Activated T-helper 2 cell treated with anti-CD3 and anti-CD28 coated beads, Interferon-gamma antibody, Interleukin-2, Interleukin-4, amounts not matched to agents 10 μg/mL and 5 μg/mL and 100 μg/mL, durations not matched to agents 14 hours and 24 hours and 36 hours (primary cell): ENCODE measurements at regions not wholly inside any gene's neighbourhood (a gene's known extent, or its start where the extent isn't known, plus 50 kb on each side); places are given as distances from the start of the nearest gene placed in this dataset.

Experiments used
- DNase-seq: peaks from one replicate; pipeline ENCODE4 v3.0.0; 2021; ENCODE audit warnings: low spot score
- H3K27ac Mint-ChIP-seq: one replicate; pipeline ENCODE4 v1.8.0; 2021; ENCODE audit warnings: mixed read lengths
- H3K27me3 Mint-ChIP-seq: one replicate; pipeline ENCODE4 v1.8.0; 2021; ENCODE audit warnings: low read depth, mixed read lengths
- H3K36me3 Mint-ChIP-seq: one replicate; pipeline ENCODE4 v1.8.0; 2021; ENCODE audit warnings: low read depth, mixed read lengths
- H3K4me1 Mint-ChIP-seq: one replicate; pipeline ENCODE4 v1.8.0; 2021; ENCODE audit warnings: low read depth, mixed read lengths
- H3K4me3 Mint-ChIP-seq: one replicate; pipeline ENCODE4 v1.8.0; 2021; ENCODE audit warnings: low read depth, mild to moderate bottlenecking, moderate library complexity, mixed read lengths
- H3K9me3 Mint-ChIP-seq: one replicate; pipeline ENCODE4 v1.8.0; 2021; ENCODE audit warnings: mixed read lengths
- intact Hi-C: fragments of 100-400 bp; cut with micrococcal nuclease; formaldehyde crosslinking; loops from one replicate; pipeline ENCODE4 v1.15.1; 2023

GRCh38 chr4:125760956-125761355, 446.2 kb downstream of the FAT4 start:
- no peaks in the 10 kb centered on the region for H3K4me1 Mint-ChIP-seq
- intact Hi-C loops = no loop called here
- no peaks in the 10 kb centered on the region for H3K27me3 Mint-ChIP-seq
- no peak for DNase-seq
- H3K9me3 Mint-ChIP-seq = no peaks in the 10 kb centered on the region
- H3K27ac Mint-ChIP-seq = no peak overlapping the region
- H3K4me3 Mint-ChIP-seq = no peak overlapping the region
- no peaks in the 10 kb centered on the region for H3K36me3 Mint-ChIP-seq

GRCh38 chr4:125762537-125762936, 447.8 kb downstream of the FAT4 start:
- no peaks in the 10 kb centered on the region for H3K36me3 Mint-ChIP-seq
- H3K27ac Mint-ChIP-seq = no peak overlapping the region
- intact Hi-C loops = no loop called here
- H3K4me1 Mint-ChIP-seq = no peaks in the 10 kb centered on the region
- no peaks in the 10 kb centered on the region for H3K27me3 Mint-ChIP-seq
- no peak for DNase-seq
- no peak overlapping the region for H3K4me3 Mint-ChIP-seq
- H3K9me3 Mint-ChIP-seq = no peaks in the 10 kb centered on the region

- intact Hi-C loops = no loop called here
- Mint-ChIP-seq H3K4me1 (no peaks in the 10 kb centered on the region), H3K27ac (no peak overlapping the region), H3K9me3 (no peaks in the 10 kb centered on the region), H3K27me3 (no peaks in the 10 kb centered on the region), H3K36me3 (no peaks in the 10 kb centered on the region), H3K4me3 (no peak overlapping the region)
- DNase-seq = no peak
Observed at GRCh38 chr4:125765941-125766340, 451.2 kb downstream of the FAT4 start.

- no peak overlapping the region for H3K27ac Mint-ChIP-seq
- H3K36me3 Mint-ChIP-seq = no peaks in the 10 kb centered on the region
- no peaks in the 10 kb centered on the region for H3K27me3 Mint-ChIP-seq
- H3K9me3 Mint-ChIP-seq = peaks cover 6% of the 10 kb centered on the region
- intact Hi-C loops = no loop called here
- no peak for DNase-seq
- H3K4me1 Mint-ChIP-seq = no peaks in the 10 kb centered on the region
- H3K4me3 Mint-ChIP-seq = no peak overlapping the region
Observed at GRCh38 chr4:125770814-125771398, 456.2 kb downstream of the FAT4 start.

- Mint-ChIP-seq H3K27ac (no peak overlapping the region), H3K9me3 (peaks cover 19% of the 10 kb centered on the region), H3K4me3 (no peak overlapping the region), H3K27me3 (no peaks in the 10 kb centered on the region), H3K36me3 (no peaks in the 10 kb centered on the region), H3K4me1 (no peaks in the 10 kb centered on the region)
- intact Hi-C loops = no loop called here
- DNase-seq = no peak
Observed at GRCh38 chr4:125772680-125773079, 457.9 kb downstream of the FAT4 start.

GRCh38 chr4:125773502-125773901, 458.7 kb downstream of the FAT4 start:
- H3K4me1 Mint-ChIP-seq = no peaks in the 10 kb centered on the region
- no peaks in the 10 kb centered on the region for H3K27me3 Mint-ChIP-seq
- no peak for DNase-seq
- H3K36me3 Mint-ChIP-seq = no peaks in the 10 kb centered on the region
- H3K9me3 Mint-ChIP-seq = peaks cover 19% of the 10 kb centered on the region
- intact Hi-C loops = no loop called here
- no peak overlapping the region for H3K27ac Mint-ChIP-seq
- H3K4me3 Mint-ChIP-seq = no peak overlapping the region

- DNase-seq = no peak
- no peaks in the 10 kb centered on the region for H3K27me3 Mint-ChIP-seq
- no peaks in the 10 kb centered on the region for H3K4me1 Mint-ChIP-seq
- no peak overlapping the region for H3K27ac Mint-ChIP-seq
- H3K36me3 Mint-ChIP-seq = no peaks in the 10 kb centered on the region
- peaks cover 19% of the 10 kb centered on the region for H3K9me3 Mint-ChIP-seq
- intact Hi-C loops = no loop called here
- H3K4me3 Mint-ChIP-seq = no peak overlapping the region
Observed at GRCh38 chr4:125773931-125774330, 459.2 kb downstream of the FAT4 start.

- H3K27me3 Mint-ChIP-seq = no peaks in the 10 kb centered on the region
- no peak for DNase-seq
- H3K4me1 Mint-ChIP-seq = no peaks in the 10 kb centered on the region
- intact Hi-C loops = no loop called here
- peaks cover 19% of the 10 kb centered on the region for H3K9me3 Mint-ChIP-seq
- no peak overlapping the region for H3K27ac Mint-ChIP-seq
- H3K4me3 Mint-ChIP-seq = no peak overlapping the region
- no peaks in the 10 kb centered on the region for H3K36me3 Mint-ChIP-seq
Observed at GRCh38 chr4:125776146-125776545, 461.4 kb downstream of the FAT4 start.

GRCh38 chr4:125780164-125780563, 465.4 kb downstream of the FAT4 start:
- intact Hi-C loops = no loop called here
- Mint-ChIP-seq H3K27ac (no peak overlapping the region), H3K9me3 (peaks cover 12% of the 10 kb centered on the region), H3K4me3 (no peak overlapping the region), H3K4me1 (no peaks in the 10 kb centered on the region), H3K36me3 (no peaks in the 10 kb centered on the region), H3K27me3 (no peaks in the 10 kb centered on the region)
- DNase-seq = no peak

GRCh38 chr4:125780747-125781146, 466.0 kb downstream of the FAT4 start:
- Mint-ChIP-seq H3K36me3 (no peaks in the 10 kb centered on the region), H3K9me3 (peaks cover 12% of the 10 kb centered on the region), H3K4me3 (no peak overlapping the region), H3K4me1 (no peaks in the 10 kb centered on the region), H3K27ac (no peak overlapping the region), H3K27me3 (no peaks in the 10 kb centered on the region)
- intact Hi-C loops = no loop called here
- DNase-seq = no peak

GRCh38 chr4:125781651-125782050, 466.9 kb downstream of the FAT4 start:
- H3K27ac Mint-ChIP-seq = no peak overlapping the region
- intact Hi-C loops = no loop called here
- no peak for DNase-seq
- H3K27me3 Mint-ChIP-seq = no peaks in the 10 kb centered on the region
- peaks cover 8% of the 10 kb centered on the region for H3K9me3 Mint-ChIP-seq
- no peaks in the 10 kb centered on the region for H3K4me1 Mint-ChIP-seq
- no peak overlapping the region for H3K4me3 Mint-ChIP-seq
- H3K36me3 Mint-ChIP-seq = no peaks in the 10 kb centered on the region

GRCh38 chr4:125784741-125785140, 470.0 kb downstream of the FAT4 start:
- H3K36me3 Mint-ChIP-seq = no peaks in the 10 kb centered on the region
- no peaks in the 10 kb centered on the region for H3K4me1 Mint-ChIP-seq
- intact Hi-C loops = no loop called here
- no peaks in the 10 kb centered on the region for H3K27me3 Mint-ChIP-seq
- no peak for DNase-seq
- no peaks in the 10 kb centered on the region for H3K9me3 Mint-ChIP-seq
- no peak overlapping the region for H3K4me3 Mint-ChIP-seq
- H3K27ac Mint-ChIP-seq = no peak overlapping the region

GRCh38 chr4:125787707-125788106, 473.0 kb downstream of the FAT4 start:
- no peak for DNase-seq
- H3K4me1 Mint-ChIP-seq = no peaks in the 10 kb centered on the region
- no peaks in the 10 kb centered on the region for H3K9me3 Mint-ChIP-seq
- intact Hi-C loops = no loop called here
- no peak overlapping the region for H3K4me3 Mint-ChIP-seq
- H3K36me3 Mint-ChIP-seq = no peaks in the 10 kb centered on the region
- H3K27me3 Mint-ChIP-seq = no peaks in the 10 kb centered on the region
- H3K27ac Mint-ChIP-seq = no peak overlapping the region

- H3K9me3 Mint-ChIP-seq = no peaks in the 10 kb centered on the region
- H3K36me3 Mint-ChIP-seq = no peaks in the 10 kb centered on the region
- H3K4me3 Mint-ChIP-seq = no peak overlapping the region
- H3K27ac Mint-ChIP-seq = no peak overlapping the region
- DNase-seq = no peak
- H3K27me3 Mint-ChIP-seq = no peaks in the 10 kb centered on the region
- intact Hi-C loops = no loop called here
- H3K4me1 Mint-ChIP-seq = no peaks in the 10 kb centered on the region
Observed at GRCh38 chr4:125789023-125789422, 474.3 kb downstream of the FAT4 start.
